OCI-LY1 (cell line): ENCODE measurements at regions not wholly inside any gene's neighbourhood (a gene's known extent, or its start where the extent isn't known, plus 50 kb on each side); places are given as distances from the start of the nearest gene placed in this dataset.
"Not testable (repeated sequence)": the region's sequence is repeated elsewhere in the genome, so short reads cannot be mapped to it uniquely, and the experiment has no call there.

Experiments used
- H2AFZ ChIP-seq: fragments of 200-600 bp; sonication (generic), shearing (Covaris generic); 2 replicates; pipeline ENCODE4 v1.6.0; 2014; ENCODE audit warnings: antibody characterized with exemption, mild to moderate bottlenecking, low read length
- H3F3A ChIP-seq: fragments of 200-600 bp; sonication (generic), shearing (Covaris generic); 2 replicates; pipeline ENCODE4 v1.6.0; 2014; ENCODE audit warnings: mild to moderate bottlenecking, antibody characterized with exemption, low read length, moderate library complexity; ENCODE audit not compliant: insufficient read depth
- H3K27ac ChIP-seq: fragments of 200-600 bp; sonication (generic); 2 replicates; pipeline ENCODE4 v1.5.1; 2014; ENCODE audit warnings: low read length, mixed run types, mild to moderate bottlenecking, low read depth; ENCODE audit not compliant: poor library complexity, severe bottlenecking
- H3K27me3 ChIP-seq: fragments of 200-600 bp; sonication (generic); 2 replicates; pipeline ENCODE4 v1.6.0; 2014; ENCODE audit warnings: antibody characterized with exemption, mild to moderate bottlenecking, low read length, moderate library complexity; ENCODE audit not compliant: insufficient read depth
- H3K36me3 ChIP-seq: fragments of 200-600 bp; sonication (generic); 2 replicates; pipeline ENCODE4 v1.6.1; 2014; ENCODE audit warnings: mild to moderate bottlenecking, antibody characterized with exemption, low read length, moderate library complexity, mixed read lengths; ENCODE audit not compliant: insufficient read depth
- H3K4me1 ChIP-seq: fragments of 200-600 bp; sonication (generic); 2 replicates; pipeline ENCODE4 v1.5.1; 2014; ENCODE audit warnings: mild to moderate bottlenecking, low read length, moderate library complexity; ENCODE audit not compliant: insufficient read depth, severe bottlenecking
- H3K4me2 ChIP-seq: fragments of 200-600 bp; sonication (generic), shearing (Covaris generic); 2 replicates; pipeline ENCODE4 v1.6.1; 2014; ENCODE audit warnings: low read length
- H3K4me3 ChIP-seq: fragments of 200-600 bp; sonication (generic); 2 replicates; pipeline ENCODE4 v1.5.1; 2014; ENCODE audit warnings: low read length, low read depth, mild to moderate bottlenecking, mixed read lengths; ENCODE audit not compliant: poor library complexity, severe bottlenecking
- H3K79me2 ChIP-seq: fragments of 200-600 bp; shearing (Covaris generic); 2 replicates; pipeline ENCODE4 v1.6.1; 2016; ENCODE audit warnings: mixed run types, low read length, mixed read lengths; ENCODE audit not compliant: insufficient read depth
- H3K9ac ChIP-seq: fragments of 200-600 bp; sonication (generic), shearing (Covaris generic); 2 replicates; pipeline ENCODE4 v1.6.1; 2014; ENCODE audit warnings: mild to moderate bottlenecking, low read length, mixed read lengths
- H3K9me2 ChIP-seq: fragments of 200-600 bp; sonication (generic), shearing (Covaris generic); 2 replicates; pipeline ENCODE4 v1.6.1; 2014; ENCODE audit warnings: low read depth, mild to moderate bottlenecking, low read length, mixed read lengths
- H3K9me3 ChIP-seq: fragments of 200-600 bp; shearing (Covaris generic); 2 replicates; pipeline ENCODE4 v1.6.1; 2014; ENCODE audit warnings: low read length, mixed read lengths
- H4K20me1 ChIP-seq: fragments of 200-600 bp; sonication (generic), shearing (Covaris generic); 2 replicates; pipeline ENCODE4 v1.6.0; 2016; ENCODE audit warnings: mild to moderate bottlenecking, low read length; ENCODE audit not compliant: insufficient read depth
- EZH2 ChIP-seq: fragments of 200-600 bp; sonication (generic), shearing (Covaris generic); IDR thresholded peaks from 2 replicates; pipeline ENCODE4 v1.8.0; 2017; ENCODE audit warnings: borderline replicate concordance, mixed run types, mild to moderate bottlenecking, antibody characterized with exemption, low read length, moderate library complexity, mixed read lengths
- TF ChIP-seq, protein P1 (sequence below): fragments of 200-600 bp; sonication (generic), shearing (Covaris generic); IDR thresholded peaks from 2 replicates; pipeline ENCODE4 v1.5.1; 2017; ENCODE audit warnings: mild to moderate bottlenecking, antibody characterized with exemption, low read length, moderate library complexity, mixed read lengths

DNA sequence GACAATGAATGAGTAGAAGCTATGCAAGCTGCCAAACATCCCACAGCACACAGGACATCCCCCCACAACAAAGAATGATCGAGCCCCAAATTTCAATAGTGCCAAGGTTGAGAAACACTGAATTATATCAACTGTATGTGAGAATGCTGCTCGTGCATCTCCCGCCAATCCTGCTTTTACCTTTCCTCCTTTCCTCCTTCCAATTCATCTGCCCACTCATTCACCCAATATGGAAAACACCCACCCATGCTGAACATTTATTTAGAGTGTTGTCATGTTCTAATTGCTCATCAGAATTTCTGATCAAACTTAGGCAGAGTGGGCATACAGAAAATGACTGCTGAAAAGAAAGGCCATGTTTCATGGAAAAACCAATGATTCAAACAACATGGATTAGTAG, 183.0 kb downstream of the TMEM114 start:
- Histone ChIP-seq H2AFZ (no peak overlapping the region), H3K9me2 (no peaks in the 10 kb centered on the region), H3K27me3 (no peaks in the 10 kb centered on the region), H3K4me1 (no peaks in the 10 kb centered on the region), H3K36me3 (no peaks in the 10 kb centered on the region), H3K79me2 (no peaks in the 10 kb centered on the region), H3F3A (no peaks in the 10 kb centered on the region), H3K27ac (no peak overlapping the region), H4K20me1 (no peaks in the 10 kb centered on the region), H3K9ac (no peak overlapping the region), H3K4me3 (no peak overlapping the region), H3K9me3 (no peaks in the 10 kb centered on the region), H3K4me2 (no peak overlapping the region)
- TF ChIP-seq EZH2, result no peak
- TF ChIP-seq, protein P1, sequence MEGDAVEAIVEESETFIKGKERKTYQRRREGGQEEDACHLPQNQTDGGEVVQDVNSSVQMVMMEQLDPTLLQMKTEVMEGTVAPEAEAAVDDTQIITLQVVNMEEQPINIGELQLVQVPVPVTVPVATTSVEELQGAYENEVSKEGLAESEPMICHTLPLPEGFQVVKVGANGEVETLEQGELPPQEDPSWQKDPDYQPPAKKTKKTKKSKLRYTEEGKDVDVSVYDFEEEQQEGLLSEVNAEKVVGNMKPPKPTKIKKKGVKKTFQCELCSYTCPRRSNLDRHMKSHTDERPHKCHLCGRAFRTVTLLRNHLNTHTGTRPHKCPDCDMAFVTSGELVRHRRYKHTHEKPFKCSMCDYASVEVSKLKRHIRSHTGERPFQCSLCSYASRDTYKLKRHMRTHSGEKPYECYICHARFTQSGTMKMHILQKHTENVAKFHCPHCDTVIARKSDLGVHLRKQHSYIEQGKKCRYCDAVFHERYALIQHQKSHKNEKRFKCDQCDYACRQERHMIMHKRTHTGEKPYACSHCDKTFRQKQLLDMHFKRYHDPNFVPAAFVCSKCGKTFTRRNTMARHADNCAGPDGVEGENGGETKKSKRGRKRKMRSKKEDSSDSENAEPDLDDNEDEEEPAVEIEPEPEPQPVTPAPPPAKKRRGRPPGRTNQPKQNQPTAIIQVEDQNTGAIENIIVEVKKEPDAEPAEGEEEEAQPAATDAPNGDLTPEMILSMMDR, result no peak

GRCh38 chr16:8403978-8404749, 186.1 kb downstream of the TMEM114 start:
- Histone ChIP-seq H3K9me2 (no peaks in the 10 kb centered on the region), H3K4me3 (no peak overlapping the region), H3K79me2 (no peaks in the 10 kb centered on the region), H3F3A (no peaks in the 10 kb centered on the region), H3K9me3 (no peaks in the 10 kb centered on the region), H3K27ac (no peak overlapping the region), H4K20me1 (no peaks in the 10 kb centered on the region), H3K27me3 (no peaks in the 10 kb centered on the region), H2AFZ (no peak overlapping the region), H3K4me1 (no peaks in the 10 kb centered on the region), H3K9ac (no peak overlapping the region), H3K36me3 (no peaks in the 10 kb centered on the region), H3K4me2 (no peak overlapping the region)
- TF ChIP-seq, protein P1, result no peak
- no peak for TF ChIP-seq EZH2

GRCh38 chr16:8402981-8403843, 187.1 kb downstream of the TMEM114 start:
- H3K4me1 ChIP-seq, result no peaks in the 10 kb centered on the region
- no peak overlapping the region for H3K4me2 ChIP-seq
- H2AFZ ChIP-seq, result no peak overlapping the region
- H3F3A ChIP-seq, result no peaks in the 10 kb centered on the region
- H3K4me3 ChIP-seq, result no peak overlapping the region
- H3K79me2 ChIP-seq, result no peaks in the 10 kb centered on the region
- H3K9me3 ChIP-seq, result no peaks in the 10 kb centered on the region
- H3K36me3 ChIP-seq, result no peaks in the 10 kb centered on the region
- H3K27ac ChIP-seq, result no peak overlapping the region
- H3K9ac ChIP-seq, result no peak overlapping the region
- TF ChIP-seq, protein P1, result no peak
- no peak for TF ChIP-seq EZH2
- H3K27me3 ChIP-seq, result no peaks in the 10 kb centered on the region
- H4K20me1 ChIP-seq, result no peaks in the 10 kb centered on the region
- no peaks in the 10 kb centered on the region for H3K9me2 ChIP-seq

DNA sequence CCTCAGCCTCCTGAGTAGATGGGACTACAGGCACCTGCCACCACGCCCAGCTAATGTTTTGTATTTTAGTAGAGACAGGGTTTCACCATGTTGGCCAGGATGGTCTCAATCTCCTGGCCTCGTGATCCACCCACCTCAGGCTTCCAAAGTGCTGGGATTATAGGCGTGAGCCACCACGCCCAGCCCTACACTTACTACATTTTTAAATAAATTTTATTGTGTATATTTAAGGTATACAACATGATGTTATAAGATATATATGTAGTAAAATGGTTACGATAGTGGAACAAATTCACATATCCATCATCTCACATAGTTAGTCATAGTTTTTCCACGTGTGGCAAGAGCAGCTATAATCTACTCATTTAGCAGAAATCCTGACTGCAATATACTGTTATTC, 189.6 kb downstream of the TMEM114 start:
- H3K36me3 ChIP-seq, H3K9ac ChIP-seq, H3K9me2 ChIP-seq, H3F3A ChIP-seq, H2AFZ ChIP-seq, H3K4me1 ChIP-seq, H3K4me2 ChIP-seq, H3K79me2 ChIP-seq, H3K27ac ChIP-seq, H3K27me3 ChIP-seq, H3K9me3 ChIP-seq, H4K20me1 ChIP-seq, H3K4me3 ChIP-seq: not testable (repeated sequence)
